ENCODE measurements at regions not wholly inside any gene's neighbourhood (a gene's known extent, or its start where the extent isn't known, plus 50 kb on each side); places are given as distances from the start of the nearest gene placed in this dataset.

DNA sequence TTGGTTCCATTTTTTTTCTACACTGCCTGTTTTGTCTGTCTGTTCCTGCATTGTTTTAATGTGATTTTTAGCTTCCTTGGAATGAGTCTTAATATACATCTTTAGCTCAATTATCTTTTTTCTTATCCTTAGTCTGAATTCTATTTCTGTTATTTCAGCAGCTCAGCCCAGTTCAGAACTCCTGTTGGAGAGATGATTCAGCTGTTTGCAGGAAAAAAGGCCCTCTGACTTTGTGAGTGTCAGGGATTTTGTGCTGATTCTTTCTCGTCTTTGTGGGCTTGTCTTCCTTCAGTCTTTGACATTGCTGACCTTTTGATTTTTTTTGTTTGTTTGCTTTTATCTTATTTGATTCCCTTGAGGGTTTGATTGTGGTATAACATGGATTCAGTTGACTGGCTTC, 343.2 kb upstream of the TRAM1L1 start:
- Histone ChIP-seq H4K20me1 (ENCODE audit: insufficient read depth, low read length) (no peaks in the 10 kb centered on the region), H3K9me2 (ENCODE audit: insufficient read depth, low read length) (no peaks in the 10 kb centered on the region), H3K4me2 (ENCODE audit: low read length) (no peak overlapping the region), H3K4me1 (ENCODE audit: insufficient read depth, low read length, poor library complexity, severe bottlenecking) (no peaks in the 10 kb centered on the region), H3K27ac (ENCODE audit: low read depth, low read length, poor library complexity, severe bottlenecking) (no peak overlapping the region), H3K9me3 (ENCODE audit: low read length) (no peaks in the 10 kb centered on the region), H2AFZ (ENCODE audit: low read length) (no peak overlapping the region), H3K36me3 (ENCODE audit: insufficient read depth, low read length) (no peaks in the 10 kb centered on the region), H3K79me2 (ENCODE audit: insufficient read depth, low read depth, low read length) (no peaks in the 10 kb centered on the region), H3K4me3 (ENCODE audit: low read depth, low read length, poor library complexity, severe bottlenecking) (no peak overlapping the region)
- CTCF ChIA-PET (ENCODE audit: unreplicated experiment): no interaction called here
- no TSS peak for BruUV-seq (replicated peaks)
- TF ChIP-seq, protein P1, sequence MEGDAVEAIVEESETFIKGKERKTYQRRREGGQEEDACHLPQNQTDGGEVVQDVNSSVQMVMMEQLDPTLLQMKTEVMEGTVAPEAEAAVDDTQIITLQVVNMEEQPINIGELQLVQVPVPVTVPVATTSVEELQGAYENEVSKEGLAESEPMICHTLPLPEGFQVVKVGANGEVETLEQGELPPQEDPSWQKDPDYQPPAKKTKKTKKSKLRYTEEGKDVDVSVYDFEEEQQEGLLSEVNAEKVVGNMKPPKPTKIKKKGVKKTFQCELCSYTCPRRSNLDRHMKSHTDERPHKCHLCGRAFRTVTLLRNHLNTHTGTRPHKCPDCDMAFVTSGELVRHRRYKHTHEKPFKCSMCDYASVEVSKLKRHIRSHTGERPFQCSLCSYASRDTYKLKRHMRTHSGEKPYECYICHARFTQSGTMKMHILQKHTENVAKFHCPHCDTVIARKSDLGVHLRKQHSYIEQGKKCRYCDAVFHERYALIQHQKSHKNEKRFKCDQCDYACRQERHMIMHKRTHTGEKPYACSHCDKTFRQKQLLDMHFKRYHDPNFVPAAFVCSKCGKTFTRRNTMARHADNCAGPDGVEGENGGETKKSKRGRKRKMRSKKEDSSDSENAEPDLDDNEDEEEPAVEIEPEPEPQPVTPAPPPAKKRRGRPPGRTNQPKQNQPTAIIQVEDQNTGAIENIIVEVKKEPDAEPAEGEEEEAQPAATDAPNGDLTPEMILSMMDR (conservative IDR thresholded peaks at IDR 0.05; ENCODE audit: low read length): no peak
- no peak for TF ChIP-seq EZH2phosphoT487 (IDR thresholded peaks at IDR 0.05; ENCODE audit: borderline replicate concordance, low read depth, low read length)
- intact Hi-C loops (cut with micrococcal nuclease; ENCODE audit: unreplicated experiment): no loop called here
- POLR2A ChIA-PET: no interaction called here
- DNase-seq (ENCODE audit: low spot score): no peak

DNA sequence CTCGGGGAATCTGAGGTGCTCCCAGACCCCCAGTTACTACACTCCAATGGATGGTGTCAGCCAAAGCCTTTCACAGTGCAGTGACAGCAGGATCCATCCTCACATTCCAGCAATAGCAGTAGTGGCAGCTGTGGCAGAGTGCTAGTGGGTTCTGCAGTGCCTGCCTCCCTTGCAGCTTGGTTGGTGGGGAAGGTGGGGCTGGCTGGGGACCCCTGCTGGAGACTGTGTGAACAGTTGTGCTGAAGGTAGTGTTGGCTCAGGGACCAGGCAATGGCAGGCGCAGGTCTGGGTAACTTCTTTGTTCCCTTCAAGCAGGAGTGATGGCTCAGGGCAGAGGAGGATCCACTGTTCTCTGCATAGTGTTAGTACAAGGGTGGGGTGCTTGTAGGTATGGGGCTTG, 343.7 kb upstream of the TRAM1L1 start:
- no TSS peak for BruUV-seq (replicated peaks)
- Histone ChIP-seq H3K4me2 (ENCODE audit: low read length) (no peak overlapping the region), H3K4me1 (ENCODE audit: insufficient read depth, low read length, poor library complexity, severe bottlenecking) (no peaks in the 10 kb centered on the region), H4K20me1 (ENCODE audit: insufficient read depth, low read length) (no peaks in the 10 kb centered on the region), H3K27ac (ENCODE audit: low read depth, low read length, poor library complexity, severe bottlenecking) (no peak overlapping the region), H3K9me2 (ENCODE audit: insufficient read depth, low read length) (no peaks in the 10 kb centered on the region), H3K9me3 (ENCODE audit: low read length) (no peaks in the 10 kb centered on the region), H3K36me3 (ENCODE audit: insufficient read depth, low read length) (no peaks in the 10 kb centered on the region), H2AFZ (ENCODE audit: low read length) (no peak overlapping the region), H3K79me2 (ENCODE audit: insufficient read depth, low read depth, low read length) (no peaks in the 10 kb centered on the region), H3K4me3 (ENCODE audit: low read depth, low read length, poor library complexity, severe bottlenecking) (no peak overlapping the region)
- ChIA-PET POLR2A (no interaction called here), CTCF (ENCODE audit: unreplicated experiment) (no interaction called here)
- intact Hi-C loops (cut with micrococcal nuclease; ENCODE audit: unreplicated experiment): no loop called here
- TF ChIP-seq EZH2phosphoT487 (IDR thresholded peaks at IDR 0.05; ENCODE audit: borderline replicate concordance, low read depth, low read length): no peak
- TF ChIP-seq, protein P1 (conservative IDR thresholded peaks at IDR 0.05; ENCODE audit: low read length): peak; percentile 35; the same call in 1 of the 2 replicates
- no peak for DNase-seq (ENCODE audit: low spot score)

DNA sequence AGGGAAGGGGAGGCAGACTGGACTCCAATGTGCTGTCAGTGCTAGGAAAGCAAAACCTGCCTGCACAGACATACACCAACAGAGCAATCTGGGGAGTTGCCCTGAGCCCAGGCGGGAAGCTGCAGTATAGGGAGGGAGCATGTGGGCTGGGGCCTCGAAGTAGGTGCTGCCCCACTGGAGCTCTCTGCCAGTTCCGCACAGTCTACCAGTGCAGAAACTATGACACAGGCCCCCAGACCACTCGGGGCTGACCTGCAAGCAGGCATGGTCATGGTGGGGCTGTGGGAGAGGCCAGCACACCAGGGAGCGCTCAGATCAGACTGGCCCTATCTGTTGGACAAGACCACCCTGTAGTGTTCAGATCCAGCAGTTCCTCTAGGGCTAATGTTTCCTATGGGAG, 344.1 kb upstream of the TRAM1L1 start:
- POLR2A ChIA-PET: no interaction called here
- H3K36me3 ChIP-seq (ENCODE audit: insufficient read depth, low read length): no peaks in the 10 kb centered on the region
- no peaks in the 10 kb centered on the region for H3K9me3 ChIP-seq (ENCODE audit: low read length)
- H2AFZ ChIP-seq (ENCODE audit: low read length): no peak overlapping the region
- H3K4me1 ChIP-seq (ENCODE audit: insufficient read depth, low read length, poor library complexity, severe bottlenecking): no peaks in the 10 kb centered on the region
- H3K9me2 ChIP-seq (ENCODE audit: insufficient read depth, low read length): no peaks in the 10 kb centered on the region
- CTCF ChIA-PET (ENCODE audit: unreplicated experiment): interaction anchor here (0.6 kb wide), 1 partner anchor 9 kb away, joined by 4 read pairs; no protein-coding TSS in a partner anchor
- no peak overlapping the region for H3K27ac ChIP-seq (ENCODE audit: low read depth, low read length, poor library complexity, severe bottlenecking)
- no peak overlapping the region for H3K4me2 ChIP-seq (ENCODE audit: low read length)
- intact Hi-C loops (cut with micrococcal nuclease; ENCODE audit: unreplicated experiment): no loop called here
- BruUV-seq (replicated peaks): no TSS peak
- no peak for DNase-seq (ENCODE audit: low spot score)
- TF ChIP-seq, protein P1 (conservative IDR thresholded peaks at IDR 0.05; ENCODE audit: low read length): no peak
- no peak for TF ChIP-seq EZH2phosphoT487 (IDR thresholded peaks at IDR 0.05; ENCODE audit: borderline replicate concordance, low read depth, low read length)
- H4K20me1 ChIP-seq (ENCODE audit: insufficient read depth, low read length): no peaks in the 10 kb centered on the region
- H3K4me3 ChIP-seq (ENCODE audit: low read depth, low read length, poor library complexity, severe bottlenecking): no peak overlapping the region
- H3K79me2 ChIP-seq (ENCODE audit: insufficient read depth, low read depth, low read length): no peaks in the 10 kb centered on the region
